Sigmoid colon (tissue), 4 donors: ENCODE measurements at regions not wholly inside any gene's neighbourhood (a gene's known extent, or its start where the extent isn't known, plus 50 kb on each side); places are given as distances from the start of the nearest gene placed in this dataset.

Experiments
- CTCF ChIP-seq, 4 experiments: fragments of 450-650 bp in 3 of 4; fragments of 200-600 bp in 1 of 4; IDR thresholded peaks; one replicate each; pipeline ENCODE4 v1.5.1; 2016 to 2019; ENCODE audit warnings: antibody characterized with exemption in 4 of 4, mild to moderate bottlenecking in 3 of 4, moderate library complexity in 2 of 4
- EP300 ChIP-seq, 4 donors: sonication (generic); formaldehyde crosslinking; IDR thresholded peaks; one replicate each; pipeline ENCODE4 v1.6.1; 2017; ENCODE audit warnings: antibody characterized with exemption in 4 of 4

DNA sequence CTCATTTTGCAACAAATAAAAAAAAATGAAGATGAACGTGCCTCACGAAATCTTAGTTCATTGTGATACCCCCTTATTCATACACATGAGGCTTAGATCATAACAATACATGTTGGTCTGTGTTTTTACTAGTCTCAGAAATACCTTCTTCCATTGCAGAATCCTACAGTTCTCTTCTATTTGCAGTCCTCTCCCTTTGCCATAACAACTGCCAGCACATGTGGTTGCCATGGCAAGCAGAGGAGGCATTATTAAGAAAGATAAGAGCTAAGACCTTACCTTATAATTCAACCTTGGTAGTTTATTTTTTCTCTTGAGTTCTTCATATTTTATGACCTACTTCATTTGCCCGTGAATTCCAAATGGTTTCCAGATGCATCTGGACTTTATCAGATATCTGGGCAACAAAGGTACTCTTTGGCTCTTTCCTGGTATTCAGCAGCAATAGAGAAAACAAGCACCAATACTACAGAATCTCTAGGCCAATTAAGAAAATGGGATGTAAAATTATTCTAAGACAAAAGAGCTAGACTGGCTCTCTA lies 524.0 kb downstream of the CMPK2 start:
- TF ChIP-seq CTCF (IDR thresholded peaks at IDR 0.05) (no peak), EP300 (IDR thresholded peaks at IDR 0.05) (no peak)
